GM19035 (cell line): ENCODE measurements at regions not wholly inside any gene's neighbourhood (a gene's known extent, or its start where the extent isn't known, plus 50 kb on each side); places are given as distances from the start of the nearest gene placed in this dataset.
A peak's percentile ranks its signal among the peaks of the same experiment; 100 is the strongest.

ENCODE experiments used
- ATAC-seq: cut with Tn5 transposase; IDR thresholded peaks from one replicate; pipeline ENCODE4 v1.9.1; 2021; ENCODE audit not compliant: unreplicated experiment

DNA sequence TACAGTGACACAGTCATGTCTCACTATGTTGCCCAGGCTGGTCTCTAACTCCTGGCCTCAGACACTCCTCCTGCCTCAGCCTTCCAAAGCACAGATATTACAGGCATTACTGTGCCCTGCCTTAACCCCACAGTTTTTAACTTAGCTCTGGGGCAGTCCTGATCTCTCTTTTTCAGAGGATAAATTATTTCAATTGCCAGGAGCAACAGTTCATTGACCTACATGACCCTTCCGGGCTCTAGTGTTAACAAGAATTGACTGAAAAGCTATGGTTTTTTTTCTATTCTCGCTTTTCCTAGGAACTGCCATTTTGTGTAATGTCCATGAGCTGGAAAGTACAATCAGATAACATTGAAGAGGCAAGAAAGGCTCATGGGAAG lies 92.8 kb downstream of the HNRNPLL start:
- ATAC-seq: no peak

DNA sequence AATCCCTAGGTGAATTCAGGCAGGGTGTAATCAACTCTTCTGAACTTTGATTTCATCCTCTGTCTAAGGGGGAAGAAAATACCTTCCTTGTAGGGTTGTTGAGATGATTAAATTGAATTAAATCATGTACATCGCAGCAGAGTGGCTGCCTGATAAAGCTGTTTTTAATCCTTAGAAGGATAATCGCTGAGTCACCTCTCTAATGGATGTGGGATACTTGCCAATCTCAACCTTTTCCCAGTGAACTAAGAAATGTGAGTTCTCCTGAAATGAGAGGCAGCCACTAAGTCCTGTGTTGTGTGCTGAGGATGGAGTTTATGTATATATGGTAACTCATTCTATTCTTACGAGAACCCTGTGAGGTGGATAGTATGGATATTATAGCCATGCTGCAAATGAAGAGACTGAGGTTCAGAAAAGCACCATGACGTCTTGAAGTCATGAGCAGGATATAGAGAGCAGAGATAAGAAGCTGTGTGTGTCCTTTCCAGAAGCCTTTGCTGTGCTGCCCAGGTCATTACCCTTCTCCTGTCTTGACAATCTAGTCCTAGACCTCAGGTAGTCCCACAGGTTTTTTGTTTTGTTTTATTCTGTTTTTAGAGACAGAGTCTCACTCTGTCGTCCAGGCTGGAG lies 93.3 kb downstream of the HNRNPLL start:
- no peak for ATAC-seq

DNA sequence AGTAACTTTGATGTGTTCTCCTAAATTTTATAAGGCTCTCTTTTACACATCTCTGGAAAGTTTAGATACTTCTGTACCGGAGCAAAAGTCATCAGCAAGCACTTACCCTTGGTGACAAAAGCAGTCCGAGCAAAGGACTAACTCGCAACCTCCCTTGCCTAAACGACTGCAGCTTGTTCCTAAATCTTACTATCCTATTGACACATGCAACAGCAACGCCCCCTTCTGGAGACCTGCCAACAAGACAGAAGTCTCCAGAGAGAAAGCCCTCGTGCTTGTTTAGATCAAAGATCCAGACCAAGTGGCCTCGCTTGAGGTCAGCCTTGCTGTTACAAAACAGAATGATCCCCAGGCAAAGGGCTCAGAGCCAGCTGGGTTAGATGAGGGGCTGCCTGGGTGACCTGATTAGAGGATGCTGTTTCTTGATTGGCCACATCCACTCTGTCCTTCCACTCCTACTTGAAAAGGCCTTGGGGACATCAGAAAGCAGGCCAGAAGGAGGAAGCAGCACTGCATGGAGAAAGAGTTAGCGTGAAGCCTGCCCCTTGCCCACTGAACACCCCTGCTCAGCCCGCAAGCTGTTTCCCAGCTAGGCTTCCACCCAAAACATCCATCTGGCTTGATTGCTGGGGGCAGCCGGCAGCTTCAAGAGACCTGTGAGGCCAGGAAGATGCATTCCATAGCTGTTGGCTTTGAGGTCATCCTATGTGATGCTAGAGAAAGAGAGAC lies 94.3 kb downstream of the HNRNPLL start:
- peak; percentile 70 for ATAC-seq

DNA sequence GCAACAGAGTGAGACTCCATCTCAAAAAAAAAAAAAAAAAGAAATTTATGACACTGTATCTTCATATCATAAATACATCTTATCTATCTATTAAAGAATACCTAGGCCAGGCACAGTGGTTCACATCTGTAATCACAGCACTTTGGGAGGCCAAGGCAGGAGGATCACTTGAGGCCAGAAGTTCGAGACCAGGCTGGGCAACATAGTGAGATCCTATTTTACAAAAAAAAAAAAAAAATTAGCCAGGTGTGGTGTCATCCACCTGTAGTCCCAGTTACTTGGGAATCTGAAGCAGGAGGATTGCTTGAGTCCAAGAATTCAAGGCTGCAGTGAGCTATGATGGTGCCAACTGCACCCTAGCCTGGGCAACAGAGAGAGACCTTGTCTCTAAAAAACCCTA lies 95.0 kb downstream of the HNRNPLL start:
- no peak for ATAC-seq

DNA sequence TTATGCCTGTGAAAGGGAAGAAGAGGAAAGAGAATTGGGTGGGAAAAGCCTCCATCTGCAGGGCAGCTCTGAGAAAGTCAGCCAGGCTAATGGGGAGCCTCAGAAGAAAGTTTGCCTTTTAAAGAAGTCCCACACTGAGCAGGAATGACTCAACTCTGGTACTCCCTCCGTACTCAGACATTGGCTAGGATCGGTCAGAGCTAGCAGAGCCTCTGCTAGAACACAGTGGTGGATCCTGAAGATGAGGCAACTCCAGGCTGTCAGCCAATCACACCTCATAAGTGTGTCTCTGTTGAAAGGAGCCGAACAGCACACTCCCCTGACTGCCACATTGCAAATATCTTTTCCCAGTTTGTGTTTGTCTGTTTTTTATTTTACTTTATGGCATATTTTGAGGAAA lies 96.9 kb downstream of the HNRNPLL start:
- no peak for ATAC-seq

DNA sequence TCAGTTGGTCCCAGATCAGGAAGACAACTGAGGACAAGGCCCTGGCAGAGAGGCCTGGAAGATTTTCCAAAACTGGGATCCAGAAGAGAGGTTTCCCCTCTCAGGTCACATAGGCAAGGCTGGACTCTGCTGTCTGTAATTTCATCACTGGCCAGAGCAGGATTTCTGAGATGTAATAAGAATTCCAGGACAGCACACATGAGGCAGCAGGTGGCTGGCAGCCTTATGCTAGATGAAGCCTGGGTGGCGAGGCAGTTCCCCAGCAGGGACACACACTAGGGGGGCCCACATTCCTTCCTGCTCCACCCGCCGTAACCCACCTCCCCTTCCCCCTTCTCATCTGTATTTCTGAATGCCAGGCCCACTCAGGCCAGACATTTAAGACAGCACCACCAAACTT lies 98.6 kb downstream of the HNRNPLL start:
- no peak for ATAC-seq

DNA sequence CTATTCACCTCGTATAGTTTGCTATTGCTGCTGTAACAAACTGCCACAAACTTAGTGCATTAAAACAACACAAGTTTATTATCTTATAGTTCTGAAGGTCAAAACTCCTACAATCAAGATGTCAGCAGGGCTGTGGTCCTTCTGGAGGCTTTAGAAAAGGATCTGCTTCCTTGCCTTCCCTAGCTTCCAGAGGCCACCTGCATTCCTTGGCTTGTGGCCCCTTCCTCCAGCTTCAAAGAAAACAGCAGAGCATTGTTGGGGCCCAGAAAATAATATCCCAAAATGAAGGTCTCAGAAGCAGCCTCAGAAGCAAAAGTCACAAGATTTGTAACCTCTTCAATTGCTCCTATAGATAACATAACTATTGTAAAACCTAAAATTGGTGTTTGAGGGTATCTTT lies 100.6 kb downstream of the HNRNPLL start:
- ATAC-seq: no peak

DNA sequence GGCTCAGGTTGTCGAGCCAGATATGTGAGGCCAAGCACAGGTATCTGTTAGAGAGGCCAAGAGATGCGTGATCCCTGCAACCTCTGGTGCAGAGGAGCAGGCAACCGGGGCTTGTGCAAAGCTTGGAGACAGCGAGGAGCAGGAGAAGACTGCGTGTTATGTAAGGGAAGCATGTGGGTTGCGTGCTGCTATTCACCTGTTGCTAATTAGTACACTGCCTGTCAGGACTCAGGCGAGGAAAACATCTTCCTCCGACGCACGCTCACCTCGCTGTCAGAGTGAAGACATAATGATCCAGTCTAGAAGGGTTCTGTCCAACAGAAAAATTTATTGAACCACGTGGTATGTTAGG lies 102.5 kb downstream of the HNRNPLL start:
- no peak for ATAC-seq

DNA sequence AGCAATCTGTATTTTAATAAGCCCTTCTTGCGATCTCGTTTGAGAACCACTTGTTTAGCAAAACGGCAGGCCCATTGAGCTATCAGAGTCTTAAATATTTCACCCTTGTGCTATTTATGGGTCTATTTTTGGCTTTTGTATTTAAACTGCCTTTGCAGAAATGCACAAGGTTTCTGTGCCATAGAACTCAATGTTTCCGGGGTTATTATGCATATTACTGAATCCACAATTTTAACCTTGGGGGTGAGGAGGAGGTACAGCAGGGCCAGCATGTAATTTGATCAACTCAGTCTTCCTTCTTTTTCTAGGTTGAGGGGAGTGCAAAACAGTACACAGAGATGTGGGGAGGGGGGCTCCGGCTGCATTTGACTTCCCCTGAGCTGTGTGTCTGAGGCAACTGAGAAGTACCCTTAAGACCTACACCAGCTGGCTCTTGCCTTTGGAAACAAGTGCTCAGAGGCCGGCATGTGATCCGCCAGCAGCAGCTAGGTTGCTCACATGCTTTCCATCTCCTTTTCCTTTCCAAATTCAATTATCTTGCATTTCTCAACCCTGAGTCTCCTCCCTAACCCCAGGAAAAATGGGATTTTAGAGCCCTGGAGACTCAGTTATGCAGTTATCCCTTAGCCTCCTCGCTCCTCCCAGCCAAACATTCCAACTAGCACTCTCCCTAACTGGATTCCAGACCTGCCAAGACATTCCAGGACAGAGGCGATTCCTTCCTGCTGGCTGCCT lies 103.0 kb downstream of the HNRNPLL start:
- no peak for ATAC-seq

DNA sequence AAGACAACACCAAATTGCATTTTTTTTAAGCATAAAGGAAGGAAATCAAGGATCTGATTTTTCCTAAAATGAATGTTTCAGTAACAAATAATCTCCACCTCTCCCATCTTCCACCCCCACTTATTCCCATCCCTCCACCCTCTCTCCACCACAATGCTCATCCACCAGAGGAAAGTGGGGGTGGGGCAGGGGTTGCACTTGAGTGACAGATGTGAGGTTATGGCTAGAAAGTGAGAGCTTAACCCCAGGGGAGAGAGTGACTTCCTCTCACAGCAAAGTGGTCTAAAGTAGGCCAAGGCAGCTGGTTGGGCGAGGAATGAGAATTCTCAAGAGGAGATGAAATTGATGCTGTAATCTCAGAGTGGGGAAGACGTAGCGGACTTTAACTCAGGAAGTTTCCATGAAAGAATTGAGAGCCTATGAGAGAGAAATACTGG lies 104.7 kb downstream of the HNRNPLL start:
- ATAC-seq: no peak

DNA sequence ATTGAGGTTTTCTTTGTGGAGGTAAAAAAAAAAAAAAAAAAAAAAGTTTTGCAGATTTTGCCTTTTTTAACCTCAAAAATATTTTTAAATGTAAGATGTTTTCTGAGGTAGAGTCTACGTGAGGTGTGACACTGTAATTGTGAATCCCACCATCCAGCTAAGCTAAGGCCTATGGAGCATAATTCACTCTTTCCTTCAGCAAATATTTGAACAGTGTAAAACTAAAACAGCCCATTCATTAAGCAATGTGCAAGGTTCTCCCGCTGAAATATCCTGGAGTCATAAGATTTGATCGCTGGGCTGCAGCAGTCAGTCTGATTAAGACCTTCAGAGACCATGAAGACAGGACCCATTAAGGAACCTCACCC lies 105.1 kb downstream of the HNRNPLL start:
- no peak for ATAC-seq

DNA sequence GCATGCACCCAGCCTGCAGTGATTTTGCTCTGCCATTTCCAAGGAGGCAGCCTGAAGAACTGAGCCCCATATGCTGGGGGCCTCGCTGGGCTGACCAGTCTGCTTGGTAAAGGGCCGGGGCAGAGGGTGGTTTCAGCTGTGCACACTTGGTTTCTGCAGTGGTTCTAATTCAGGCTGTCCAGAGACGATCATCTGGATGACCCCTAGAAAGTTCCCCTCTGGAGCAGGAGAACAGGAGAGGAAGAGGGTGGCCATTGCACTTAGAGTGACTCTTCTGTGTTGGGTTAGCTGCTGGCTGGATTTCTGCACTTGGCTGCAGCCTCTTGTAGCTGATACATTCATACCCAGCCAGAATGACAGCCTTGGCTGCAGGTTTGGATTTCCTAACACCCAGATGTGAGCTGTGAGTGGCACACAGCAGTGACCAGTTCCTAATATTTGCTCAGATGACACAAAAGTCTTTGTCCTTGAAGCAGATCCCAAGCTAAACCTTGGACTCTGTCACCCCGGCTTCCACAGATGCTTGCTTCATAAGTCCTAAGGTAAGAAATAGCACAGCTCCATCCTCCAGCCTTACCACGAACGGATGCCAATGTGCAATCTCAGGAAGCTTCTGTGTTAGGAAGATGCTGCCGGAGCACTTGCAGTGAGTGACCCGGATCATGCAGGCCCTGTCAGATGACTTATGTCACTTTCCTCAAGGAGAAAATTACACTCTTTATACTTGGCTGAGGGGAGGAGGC lies 105.6 kb downstream of the HNRNPLL start:
- no peak for ATAC-seq

DNA sequence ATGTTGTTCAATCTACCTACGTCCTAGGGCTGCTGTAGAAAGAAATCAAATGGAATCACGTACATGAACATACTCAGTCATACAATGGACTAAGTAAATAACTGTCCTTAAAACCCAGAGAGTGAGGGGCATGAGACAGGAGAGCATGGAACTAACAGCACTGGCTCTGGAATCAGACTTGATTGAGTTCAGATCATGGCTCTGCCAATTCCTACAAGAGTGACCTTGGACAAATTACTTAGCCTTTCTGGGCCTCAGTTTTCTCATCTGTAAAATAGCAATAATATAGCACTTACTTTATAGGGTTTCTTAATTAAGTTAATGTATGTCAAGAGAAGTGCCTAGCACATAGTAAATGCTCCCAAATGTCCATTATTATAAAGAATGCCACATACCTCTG lies 106.8 kb downstream of the HNRNPLL start:
- no peak for ATAC-seq

DNA sequence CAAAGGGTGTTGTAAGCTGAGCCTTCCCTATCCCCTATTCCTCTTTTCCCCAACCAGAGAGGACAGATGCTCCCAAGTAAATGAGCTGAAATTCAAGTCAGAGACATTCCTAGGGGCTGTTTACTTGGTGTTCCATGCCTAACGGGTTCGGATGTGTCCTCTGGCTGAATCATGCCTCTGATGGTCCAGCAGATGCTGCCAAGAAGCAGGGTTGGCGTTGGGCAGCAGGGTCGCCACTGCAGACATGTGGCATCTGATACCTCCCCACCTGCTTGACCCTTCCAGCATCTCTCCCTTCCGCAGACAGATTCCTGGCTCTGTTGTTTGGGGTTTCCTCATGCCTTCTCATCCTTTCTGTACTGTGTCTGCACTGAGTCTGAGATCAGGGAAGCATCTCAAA lies 108.3 kb downstream of the HNRNPLL start:
- ATAC-seq: no peak

DNA sequence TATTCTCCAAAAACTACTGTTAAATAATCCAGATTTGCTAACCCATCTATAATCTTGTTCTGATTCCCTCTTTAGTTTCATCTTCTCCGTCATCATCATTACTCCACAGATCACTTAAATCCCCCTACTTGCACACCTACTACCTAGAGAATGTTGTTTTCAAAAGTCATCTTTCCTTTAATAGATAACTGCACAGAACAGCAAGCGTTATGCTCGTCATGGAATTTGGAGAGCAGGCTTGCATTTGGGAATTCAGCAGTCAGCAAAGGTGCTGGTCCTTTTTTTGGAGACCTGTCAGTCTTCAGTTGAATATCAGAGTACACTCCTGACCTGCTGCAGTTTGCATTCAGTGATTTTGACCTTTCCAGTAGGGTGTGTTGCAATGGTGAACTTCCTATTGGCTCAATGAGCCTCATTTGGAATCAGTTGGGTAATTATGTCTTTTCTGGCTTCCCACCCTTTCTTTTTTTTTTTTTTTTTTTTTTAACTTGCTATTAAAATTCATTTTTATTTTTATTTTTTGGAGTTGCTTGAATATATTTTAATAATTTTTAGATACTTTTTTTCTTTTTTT lies 110.6 kb downstream of the HNRNPLL start:
- no peak for ATAC-seq

DNA sequence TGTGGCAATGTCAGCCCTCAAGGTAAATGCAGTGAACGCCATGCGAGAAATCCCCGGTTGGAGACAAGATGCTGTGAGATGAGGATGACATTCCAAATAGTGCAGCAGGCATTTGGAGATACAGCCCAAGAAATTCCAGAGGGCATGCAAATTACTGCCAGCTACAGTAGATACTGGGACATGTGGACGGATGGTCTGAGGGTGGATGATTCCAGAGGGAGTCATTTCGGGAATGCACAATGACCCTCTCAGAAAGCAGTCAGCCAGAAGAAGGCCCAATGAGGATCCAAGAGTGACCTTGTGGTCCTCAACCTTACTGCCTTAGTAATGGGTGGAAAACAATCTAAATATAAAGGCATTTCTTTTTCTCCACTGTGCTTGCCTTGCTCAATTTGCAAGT lies 111.3 kb downstream of the HNRNPLL start:
- ATAC-seq: no peak

DNA sequence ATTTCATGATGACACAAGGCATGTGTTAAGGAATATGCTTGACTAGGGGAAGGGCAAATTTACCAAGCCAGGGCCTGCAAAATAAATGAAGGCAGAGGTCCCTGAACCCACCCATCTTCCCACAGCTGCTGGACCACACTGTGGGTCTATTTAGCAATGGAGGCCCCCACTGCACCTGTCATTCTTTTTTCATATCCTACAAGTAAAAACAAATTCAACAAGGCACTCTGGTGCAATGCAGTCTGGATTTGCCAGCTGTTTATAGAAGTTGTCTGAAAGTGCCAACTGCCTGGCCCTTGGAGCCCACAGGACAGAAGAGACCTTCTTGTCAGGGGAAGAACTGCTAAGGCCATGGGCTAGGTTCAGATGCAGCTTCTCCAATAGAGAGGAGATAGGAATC lies 112.8 kb upstream of the ATL2 start:
- no peak for ATAC-seq

DNA sequence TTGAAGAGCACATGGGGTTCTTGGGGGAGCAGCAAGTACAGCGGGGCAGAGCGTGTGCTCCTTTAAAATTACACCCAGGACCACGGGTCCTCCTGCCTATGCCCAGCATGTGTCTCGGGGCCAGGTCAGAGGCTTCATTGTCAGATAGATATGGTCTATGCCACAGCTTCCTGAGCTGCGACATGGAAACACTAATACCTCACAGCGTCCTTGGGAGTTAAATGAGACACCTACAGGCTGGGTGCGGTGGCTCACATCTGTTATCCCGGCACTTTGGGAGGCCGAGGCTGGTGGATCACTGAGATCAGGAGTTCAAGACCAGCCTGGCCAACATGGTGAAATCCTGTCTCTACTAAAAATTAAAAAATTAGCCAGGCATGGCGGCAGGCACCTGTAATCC lies 110.8 kb upstream of the ATL2 start:
- ATAC-seq: no peak

DNA sequence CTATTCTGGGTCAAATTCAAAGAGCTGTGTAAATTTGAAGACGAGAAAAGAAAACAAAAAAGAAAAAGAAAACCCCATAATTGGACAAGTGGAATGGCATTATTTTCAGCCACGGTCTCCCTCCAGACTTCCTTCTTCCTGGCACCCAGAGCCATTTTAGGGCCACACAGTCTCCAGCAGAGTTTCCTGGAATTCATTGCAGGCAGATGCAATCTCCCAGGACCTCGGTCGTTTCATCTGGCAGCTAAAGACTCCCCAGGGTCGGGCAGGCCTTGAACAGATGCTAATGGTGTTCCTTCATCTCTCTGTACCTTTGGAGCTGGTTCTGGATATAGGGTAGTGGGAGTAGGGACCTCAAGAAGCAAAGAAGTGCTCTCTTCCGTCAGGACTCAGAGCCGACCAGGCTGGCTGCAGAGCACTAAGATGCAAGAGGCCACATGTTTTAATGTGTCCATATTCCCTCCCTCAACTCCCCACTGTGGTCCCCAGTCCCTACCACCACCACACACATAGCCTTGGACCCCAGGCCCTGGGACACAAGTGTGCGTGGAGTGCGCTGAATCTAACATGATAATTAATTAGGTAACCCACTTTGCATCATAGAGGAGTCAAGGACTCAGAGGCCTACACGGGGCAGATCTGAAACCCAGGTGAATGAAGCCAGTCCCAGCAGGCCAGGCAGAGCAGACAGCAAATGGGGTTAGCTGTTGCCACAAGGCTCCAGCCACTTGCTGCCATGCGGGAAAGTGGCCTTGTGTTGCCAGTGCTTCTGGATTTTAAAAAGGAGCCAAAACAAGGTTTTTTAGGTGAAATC lies 109.3 kb upstream of the ATL2 start:
- no peak for ATAC-seq

DNA sequence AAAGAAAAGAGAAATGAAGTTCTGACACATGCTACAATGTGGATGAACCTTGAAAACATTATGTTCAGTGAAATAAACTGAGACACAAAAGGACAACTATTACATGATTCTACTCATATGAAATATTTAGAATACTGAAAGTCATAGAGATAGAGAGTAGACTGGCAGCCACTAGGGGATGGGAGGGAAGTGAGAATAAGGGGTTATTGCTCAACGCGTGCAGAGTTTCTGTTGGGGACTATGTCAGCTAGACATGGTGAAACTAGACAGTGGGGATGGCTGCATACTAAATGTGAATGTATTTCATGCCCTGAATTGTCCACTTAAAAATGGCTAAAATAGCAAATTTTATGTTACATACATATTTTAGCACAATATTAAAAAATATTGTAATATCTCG lies 108.7 kb upstream of the ATL2 start:
- ATAC-seq: peak; percentile 91

DNA sequence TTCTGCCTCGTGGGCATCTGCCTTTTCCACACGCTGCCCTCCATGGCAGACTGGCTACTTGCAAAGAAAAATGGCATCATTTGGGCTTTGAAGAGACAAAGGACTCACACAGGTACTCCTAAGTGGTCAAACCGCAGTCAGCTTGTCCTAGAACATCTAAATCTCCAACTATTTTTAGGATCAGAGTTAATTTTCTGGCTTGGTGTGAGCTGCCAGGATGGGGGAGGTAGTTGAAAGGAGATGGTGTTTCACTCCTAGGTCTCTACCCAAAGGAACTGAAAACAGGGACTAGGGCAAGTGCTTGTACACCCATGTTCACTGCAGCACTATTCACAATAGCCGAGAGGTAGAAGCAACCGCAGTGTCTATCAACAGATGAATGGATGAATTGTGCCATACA lies 107.9 kb upstream of the ATL2 start:
- ATAC-seq: no peak
